Ovary (tissue), 7 donors: ENCODE measurements at regions not wholly inside any gene's neighbourhood (a gene's known extent, or its start where the extent isn't known, plus 50 kb on each side); places are given as distances from the start of the nearest gene placed in this dataset.
A peak's percentile ranks its signal among the peaks of the same experiment; 100 is the strongest.

ENCODE experiments used
- DNase-seq, 5 donors: peaks; one replicate each; pipeline ENCODE4 v3.0.0-alpha.2; 2019 to 2020
- H3K27ac ChIP-seq, 2 donors: fragments of 200-600 bp; one replicate each; pipeline versions ENCODE4 v1.5.1 to v1.8.0; 2019 to 2022
- H3K27me3 ChIP-seq: fragments of 200-600 bp; one replicate; pipeline ENCODE4 v1.8.0; 2022
- H3K36me3 ChIP-seq: fragments of 200-600 bp; sonication (generic); one replicate; pipeline ENCODE4 v1.5.1; 2019
- H3K4me1 ChIP-seq: one replicate; pipeline ENCODE4 v1.8.1; 2013; ENCODE audit warnings: mild to moderate bottlenecking, moderate library complexity; ENCODE audit not compliant: insufficient read depth
- H3K4me3 ChIP-seq: fragments of 200-600 bp; sonication (generic); one replicate; pipeline ENCODE4 v1.5.1; 2017
- H3K9me3 ChIP-seq, 2 donors: fragments of 200-600 bp in 1 of 2; sonication (generic) in 1 of 2; one replicate each; pipeline versions ENCODE4 v1.5.1 to v1.8.1; 2013 to 2019; ENCODE audit warnings: mild to moderate bottlenecking in 1 of 2, moderate library complexity in 1 of 2
- CTCF ChIP-seq, 3 donors: fragments of 450-650 bp in 2 of 3; fragments of 200-600 bp in 1 of 3; IDR thresholded peaks; one replicate each; pipeline versions ENCODE4 v1.5.1 to v1.8.0; 2016 to 2022; ENCODE audit warnings: antibody characterized with exemption in 3 of 3, mild to moderate bottlenecking in 1 of 3
- EP300 ChIP-seq: sonication (generic); formaldehyde crosslinking; IDR thresholded peaks from one replicate; pipeline ENCODE4 v1.6.1; 2017; ENCODE audit warnings: antibody characterized with exemption
- POLR2A ChIP-seq: fragments of 450-650 bp; IDR thresholded peaks from one replicate; pipeline ENCODE4 v1.6.1; 2017; ENCODE audit warnings: antibody characterized with exemption, mild to moderate bottlenecking, moderate library complexity
- WGBS, 3 donors: extraction: QIAGEN DNeasy Blood & Tissue Kit in 1 of 3; methylation state at CpG; one replicate each; pipeline versions ENCODE4 v1.1.5 to v1.1.7; 2013 to 2017; 5-methylcytosine and 5-hydroxymethylcytosine counted together
- intact Hi-C, 4 donors: fragments of 100-400 bp; cut with DNase I; formaldehyde crosslinking; loops; one replicate each; pipeline versions ENCODE4 v1.11.0 to v1.15.1; 2022 to 2023
- donor health status: DM: no; HTN: no; CAD: no; lungs with moderate emphysema.
- donor health status: DM: no; HTN: no; CAD: no.
- donor health status: Bipolar disorder and iron deficiency.
- donor health status: DM: no; HTN: no; CAD: no.
- donor health status: DM: yes; HTN: yes; CAD: no.

GRCh38 chr5:143886096-143886495 is 74.1 kb downstream of the HMHB1 start:
- no peak overlapping the region for H3K27ac ChIP-seq
- H3K4me3 ChIP-seq, result no peak overlapping the region
- DNase-seq, result no peak
- WGBS, 3 donors, result 29 to 37% (median 30%) methylated on average over 3 of the region's 3 CpGs
- no peaks in the 10 kb centered on the region for H3K36me3 ChIP-seq
- intact Hi-C loops, result no loop called here
- no peaks in the 10 kb centered on the region for H3K27me3 ChIP-seq
- H3K4me1 ChIP-seq, result peaks cover 2% of the 10 kb centered on the region
- no peak for TF ChIP-seq CTCF (IDR thresholded peaks at IDR 0.05)
- no peak for TF ChIP-seq POLR2A
- H3K9me3 ChIP-seq, result no peaks in the 10 kb centered on the region

DNA sequence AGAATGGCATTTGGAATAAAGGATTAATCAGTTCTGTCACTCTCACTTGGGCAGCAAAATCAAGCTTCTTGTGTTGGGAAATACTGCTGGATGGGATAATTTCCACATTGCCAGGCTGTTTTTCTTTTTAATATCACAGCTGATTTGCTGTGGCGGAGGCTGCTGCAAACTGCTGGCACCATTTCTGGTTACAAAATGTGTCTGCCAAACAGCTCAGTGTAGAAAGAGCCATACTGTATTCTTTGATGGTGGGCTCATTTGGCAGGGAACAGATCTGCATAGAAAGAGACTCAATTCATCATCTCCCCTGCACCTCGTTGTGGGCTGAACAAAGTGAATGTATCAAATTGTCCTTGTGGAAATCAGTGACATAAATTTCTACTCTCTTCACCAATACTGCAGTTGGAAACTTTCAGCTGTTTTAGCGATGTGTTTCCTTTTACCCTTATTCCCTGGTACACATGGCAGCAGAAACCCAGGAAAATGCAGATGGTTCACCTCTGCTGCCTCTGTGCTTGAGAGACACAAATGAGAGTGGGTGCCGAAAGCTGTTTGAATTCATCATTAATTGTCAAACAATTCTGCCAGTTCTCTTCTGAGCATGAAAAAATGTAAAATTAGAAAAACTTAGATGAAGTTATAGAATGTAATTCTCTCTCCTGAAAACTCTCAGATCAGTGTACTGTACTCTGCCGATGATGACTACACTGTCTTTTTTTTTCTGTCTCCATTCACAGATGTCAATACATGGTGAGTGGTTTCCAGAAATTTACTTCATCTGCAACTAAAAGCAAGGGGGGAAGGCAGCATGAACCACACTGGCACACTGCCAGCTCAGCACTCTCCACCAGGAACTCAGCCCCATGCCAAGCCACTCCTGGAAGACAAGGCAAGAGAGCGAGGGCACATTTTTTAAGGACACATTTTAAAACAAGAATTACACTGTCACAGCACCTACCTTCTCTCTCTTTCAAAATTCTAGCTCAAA is 75.0 kb downstream of the HMHB1 start:
- Histone ChIP-seq H3K4me3 (no peak overlapping the region), H3K4me1 (peaks cover 2% of the 10 kb centered on the region), H3K27ac (no peak overlapping the region), H3K27me3 (no peaks in the 10 kb centered on the region), H3K36me3 (no peaks in the 10 kb centered on the region), H3K9me3 (no peaks in the 10 kb centered on the region)
- 19 to 24% (median 22%) methylated on average over 6 of the region's 6 CpGs for WGBS, 3 donors
- no peak for TF ChIP-seq CTCF (IDR thresholded peaks at IDR 0.05)
- TF ChIP-seq POLR2A, result no peak
- TF ChIP-seq EP300, result no peak
- intact Hi-C loops, result no loop called here
- DNase-seq, result peak in 3 of 5 donors; percentile 14 to 39 (median 19)

GRCh38 chr5:143887903-143888665 is 76.1 kb downstream of the HMHB1 start:
- intact Hi-C loops, result no loop called here

More at GRCh38 chr5:143887903-143888665, 76.1 kb downstream of the HMHB1 start:
- Histone ChIP-seq H3K4me3 (no peak overlapping the region), H3K36me3 (no peaks in the 10 kb centered on the region), H3K27ac (no peak overlapping the region), H3K27me3 (no peaks in the 10 kb centered on the region), H3K9me3 (no peaks in the 10 kb centered on the region), H3K4me1 (peaks cover 2% of the 10 kb centered on the region)
- 45 to 55% (median 45%) methylated on average over 5 of the region's 5 CpGs for WGBS, 3 donors
- no peak for TF ChIP-seq POLR2A
- no peak for TF ChIP-seq EP300
- no peak for TF ChIP-seq CTCF (IDR thresholded peaks at IDR 0.05)
- no peak for DNase-seq
